ENCODE measurements at regions not wholly inside any gene's neighbourhood (a gene's known extent, or its start where the extent isn't known, plus 50 kb on each side); places are given as distances from the start of the nearest gene placed in this dataset.

- TF ChIP-seq CTCF (IDR thresholded peaks at IDR 0.05), result no peak
- ATAC-seq (ENCODE audit: low FRiP score) (no peak), DNase-seq (ENCODE audit: low spot score) (no peak)
Measured at GRCh38 chr6:23441808-23442461, 684.1 kb upstream of the NRSN1 start.

GRCh38 chr6:23445157-23445710 lies 680.8 kb upstream of the NRSN1 start:
- DNase-seq (ENCODE audit: low spot score) (no peak), ATAC-seq (ENCODE audit: low FRiP score) (peak; percentile 46)
- TF ChIP-seq CTCF (IDR thresholded peaks at IDR 0.05), result no peak

GRCh38 chr6:23446469-23446967 lies 679.5 kb upstream of the NRSN1 start:
- no peak for ATAC-seq (ENCODE audit: low FRiP score)

GRCh38 chr6:23447731-23448130 lies 678.3 kb upstream of the NRSN1 start:
- DNase-seq (ENCODE audit: low spot score) (no peak), ATAC-seq (ENCODE audit: low FRiP score) (no peak)
- TF ChIP-seq CTCF (IDR thresholded peaks at IDR 0.05), result no peak

More at GRCh38 chr6:23446469-23446967, 679.5 kb upstream of the NRSN1 start:
- TF ChIP-seq CTCF (IDR thresholded peaks at IDR 0.05), result no peak
- no peak for DNase-seq (ENCODE audit: low spot score)

- no peak for TF ChIP-seq CTCF (IDR thresholded peaks at IDR 0.05)
- DNase-seq (ENCODE audit: low spot score) (no peak), ATAC-seq (ENCODE audit: low FRiP score) (no peak)
Measured at GRCh38 chr6:23448281-23448680, 677.7 kb upstream of the NRSN1 start.

GRCh38 chr6:23454080-23454976 lies 671.7 kb upstream of the NRSN1 start:
- no peak for DNase-seq (ENCODE audit: low spot score)
- ATAC-seq (ENCODE audit: low FRiP score), result no peak
- TF ChIP-seq CTCF (IDR thresholded peaks at IDR 0.05), result no peak
